Motor neuron (in vitro differentiated cells): ENCODE measurements at regions not wholly inside any gene's neighbourhood (a gene's known extent, or its start where the extent isn't known, plus 50 kb on each side); places are given as distances from the start of the nearest gene placed in this dataset.
A peak's percentile ranks its signal among the peaks of the same experiment; 100 is the strongest.
"Not testable (repeated sequence)": the region's sequence is repeated elsewhere in the genome, so short reads cannot be mapped to it uniquely, and the experiment has no call there.

Experiments used
- ATAC-seq, 8 experiments: fragments of 200-7000 bp; cut with Tn5 transposase; replicated peaks in 6 of 8; 2 replicates each; pipeline ENCODE4 v1.8.0; 2021; ENCODE audit warnings: mild to moderate bottlenecking in 8 of 8, moderate library complexity in 8 of 8
- H3K27ac ChIP-seq, 2 donors: fragments of 250-450 bp; sonication (Bioruptor Pico); 2 replicates each; pipeline ENCODE4 v1.9.0; 2021; ENCODE audit warnings: antibody characterized with exemption in 2 of 2, mild to moderate bottlenecking in 2 of 2, moderate library complexity in 1 of 2
- H3K4me1 ChIP-seq, 2 donors: fragments of 250-450 bp; sonication (Bioruptor Pico); replicated peaks in 1 of 2; 2 replicates each; pipeline ENCODE4 v1.6.1; 2021; ENCODE audit warnings: antibody characterized with exemption in 2 of 2, mild to moderate bottlenecking in 2 of 2, moderate library complexity in 1 of 2
- H3K4me3 ChIP-seq, 5 donors: fragments of 250-450 bp; sonication (Bioruptor Pico); 2 replicates each; pipeline ENCODE4 v1.9.0; 2021; ENCODE audit warnings: antibody characterized with exemption in 5 of 5, mild to moderate bottlenecking in 5 of 5, moderate library complexity in 4 of 5
- WGBS, 10 experiments: fragments of 450-650 bp; shearing (Covaris generic); methylation state at CpG; one replicate each; pipeline ENCODE4 v1.0.0; 2022; 5-methylcytosine and 5-hydroxymethylcytosine counted together
- in situ Hi-C, 9 experiments: fragments of 400-800 bp; cut with MboI; loops; one replicate each; pipeline ENCODE4 v1.15.0; 2021; ENCODE audit warnings: low sequenced_read_pairs in 9 of 9, low pct_unique_long_range_greater_than_20kb in 2 of 9; ENCODE audit not compliant: unreplicated experiment in 9 of 9

DNA sequence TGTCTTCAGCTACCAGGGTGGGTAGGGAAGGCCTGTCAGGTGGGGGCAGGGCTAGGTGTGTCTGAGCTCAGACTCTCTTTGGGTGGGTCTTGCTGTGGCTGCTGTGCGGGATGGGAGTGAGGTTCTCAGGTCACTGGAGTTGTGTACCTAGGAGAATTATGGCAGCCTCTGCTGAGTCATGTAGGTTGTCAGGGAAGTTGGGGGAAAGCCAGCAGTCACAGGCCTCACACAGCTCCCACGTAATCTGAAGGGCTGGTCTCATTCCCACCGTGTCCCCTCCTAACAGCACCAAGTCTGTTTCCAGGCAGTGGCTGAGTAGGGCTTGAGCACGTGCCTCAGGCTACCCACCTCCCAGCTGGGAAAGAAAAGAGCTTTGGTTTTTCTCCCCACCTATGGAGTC, 67.0 kb downstream of the CHCHD4 start:
- peak in 1 of 8 experiments; percentile 49 for ATAC-seq
- H3K27ac ChIP-seq, result no peak overlapping the region
- 20 to 100% (median 80%) methylated on average over 1 to 3 of the region's 4 CpGs; no CpG with 5 or more reads in 4 of the 10 experiments for WGBS, 10 experiments
- in situ Hi-C loops, result no loop called here
- no peaks in the 10 kb centered on the region for H3K4me1 ChIP-seq
- no peak overlapping the region for H3K4me3 ChIP-seq

- Histone ChIP-seq H3K4me3 (no peak overlapping the region), H3K4me1 (no peaks in the 10 kb centered on the region), H3K27ac (no peak overlapping the region)
- no peak for ATAC-seq
- in situ Hi-C loops, result no loop called here
Measured at GRCh38 chr3:14047841-14048240, 76.8 kb downstream of the CHCHD4 start.

- H3K4me1 ChIP-seq, result no peaks in the 10 kb centered on the region
- no peak for ATAC-seq
- WGBS, 10 experiments, result 26 to 83% (median 63%) methylated on average over 1 to 4 of the region's 5 CpGs; no CpG with 5 or more reads in 1 of the 10 experiments
- in situ Hi-C loops, result no loop called here
- H3K4me3 ChIP-seq, result no peak overlapping the region
- H3K27ac ChIP-seq, result no peak overlapping the region
Measured at GRCh38 chr3:14047027-14047426, 77.6 kb downstream of the CHCHD4 start.

- Histone ChIP-seq H3K4me3 (no peak overlapping the region), H3K27ac (no peak overlapping the region), H3K4me1 (no peaks in the 10 kb centered on the region)
- in situ Hi-C loops, result no loop called here
- WGBS, 10 experiments, result 7 to 100% (median 83%) methylated on average over 1 to 3 of the region's 3 CpGs; no CpG with 5 or more reads in 2 of the 10 experiments
- ATAC-seq, result no peak
Measured at GRCh38 chr3:14042680-14043079, 82.0 kb downstream of the CHCHD4 start.

- no peak overlapping the region for H3K27ac ChIP-seq
- H3K4me1 ChIP-seq, result no peaks in the 10 kb centered on the region
- H3K4me3 ChIP-seq, result no peak overlapping the region
- in situ Hi-C loops, result no loop called here
- no peak for ATAC-seq
- WGBS, 10 experiments, result 0 to 71% (median 25%) methylated on average over 1 to 2 of the region's 2 CpGs; no CpG with 5 or more reads in 1 of the 10 experiments
Measured at GRCh38 chr3:14039149-14039548, 85.5 kb downstream of the CHCHD4 start.

GRCh38 chr3:14037211-14037610, 87.5 kb downstream of the CHCHD4 start:
- in situ Hi-C loops, result no loop called here
- Histone ChIP-seq H3K4me3 (no peak overlapping the region), H3K4me1 (no peaks in the 10 kb centered on the region), H3K27ac (no peak overlapping the region)
- 70% methylated on average over 2 of the region's 22 CpGs; no CpG with 5 or more reads in 9 of the 10 experiments for WGBS, 10 experiments
- no peak for ATAC-seq

GRCh38 chr3:14033023-14033422, 91.6 kb downstream of the CHCHD4 start:
- H3K4me1 ChIP-seq, result no peaks in the 10 kb centered on the region
- in situ Hi-C loops, result no loop called here
- no peak for ATAC-seq
- no peak overlapping the region for H3K27ac ChIP-seq
- 0 to 71% (median 50%) methylated on average over 1 of the region's 1 CpG; no CpG with 5 or more reads in 4 of the 10 experiments for WGBS, 10 experiments
- H3K4me3 ChIP-seq, result no peak overlapping the region

DNA sequence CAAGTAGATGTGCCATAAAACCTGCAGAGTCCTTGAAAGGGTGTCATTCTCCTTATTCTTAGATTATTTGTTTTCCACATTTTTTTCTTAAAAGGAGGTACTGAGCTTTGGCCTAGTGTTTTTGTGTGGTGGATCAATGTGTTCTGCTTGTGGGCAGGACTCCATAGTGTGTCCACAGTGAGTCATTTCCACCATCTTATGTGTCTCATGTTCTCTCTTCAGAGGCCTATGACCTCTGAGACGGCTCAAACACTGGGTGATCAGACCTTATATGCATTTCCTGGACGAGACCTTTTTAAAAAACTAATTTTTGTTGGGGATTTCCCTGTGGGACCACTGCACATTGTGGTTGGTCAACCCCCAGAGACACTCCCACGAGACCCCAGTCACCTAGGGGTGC, 93.4 kb downstream of the CHCHD4 start:
- ATAC-seq, result no peak
- H3K4me3 ChIP-seq, result no peak overlapping the region
- H3K27ac ChIP-seq, result no peak overlapping the region
- WGBS, 10 experiments, result 14 to 81% (median 29%) methylated on average over 1 to 3 of the region's 3 CpGs; no CpG with 5 or more reads in 3 of the 10 experiments
- in situ Hi-C loops, result no loop called here
- no peaks in the 10 kb centered on the region for H3K4me1 ChIP-seq

DNA sequence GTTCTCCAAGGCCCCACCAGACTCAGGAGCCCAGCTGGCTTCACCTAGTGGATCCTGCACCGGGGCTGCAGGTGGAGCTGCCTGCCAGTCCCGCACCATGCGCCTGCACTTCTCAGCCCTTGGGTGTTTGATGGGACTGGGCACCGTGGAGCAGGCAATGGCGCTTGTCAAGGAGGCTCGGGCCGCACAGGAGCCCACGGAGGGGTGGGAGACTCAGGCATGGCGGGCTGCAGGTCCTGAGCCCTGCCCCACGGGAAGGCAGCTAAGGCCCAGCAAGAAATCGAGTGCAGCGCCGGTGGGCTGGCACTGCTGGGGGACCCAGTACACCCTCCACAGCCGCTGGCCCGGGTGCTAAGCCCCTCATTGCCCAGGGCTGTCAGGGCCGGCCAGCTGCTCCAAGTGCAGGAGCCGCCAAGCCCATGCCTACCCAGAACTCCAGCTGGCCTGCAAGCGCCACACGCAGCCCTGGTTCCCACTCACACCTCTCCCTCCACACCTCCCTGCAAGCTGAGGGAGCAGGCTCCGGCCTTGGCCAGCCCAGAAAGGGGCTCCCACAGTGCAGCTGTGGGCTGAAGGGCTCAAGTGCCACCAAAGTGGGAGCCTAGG, 95.2 kb downstream of the CHCHD4 start:
- not testable (repeated sequence) for ATAC-seq, H3K4me3 ChIP-seq

DNA sequence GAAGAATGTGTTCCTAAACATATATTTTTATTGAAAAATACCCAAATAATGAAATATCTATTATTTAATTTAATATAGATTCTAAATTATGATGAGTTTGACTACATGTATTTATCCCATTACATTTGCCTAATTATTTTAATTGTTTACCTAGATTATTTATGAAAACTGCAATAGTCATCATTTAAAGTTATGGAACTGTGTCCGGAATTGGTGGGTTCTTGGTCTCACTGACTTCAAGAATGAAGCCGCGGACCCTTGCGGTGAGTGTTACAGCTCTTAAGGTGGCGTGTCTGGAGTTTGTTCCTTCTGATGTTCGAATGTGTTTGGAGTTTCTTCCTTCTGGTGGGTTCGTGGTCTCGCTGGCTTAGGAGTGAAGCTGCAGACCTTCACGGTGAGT, 96.5 kb downstream of the CHCHD4 start:
- in situ Hi-C loops, H3K4me1 ChIP-seq, H3K27ac ChIP-seq, ATAC-seq, H3K4me3 ChIP-seq: not testable (repeated sequence)
- WGBS, 10 experiments, result 0 to 100% (median 83%) methylated on average over 1 to 4 of the region's 9 CpGs; no CpG with 5 or more reads in 5 of the 10 experiments

More for the DNA sequence above, 95.2 kb downstream of the CHCHD4 start:
- in situ Hi-C loops, H3K27ac ChIP-seq, H3K4me1 ChIP-seq: not testable (repeated sequence)
- WGBS, 10 experiments, result 43 to 75% methylated on average over 2 to 4 of the region's 20 CpGs; no CpG with 5 or more reads in 8 of the 10 experiments

- no peak for ATAC-seq
- WGBS, 10 experiments, result 13 to 86% (median 49%) methylated on average over 1 to 4 of the region's 4 CpGs
- Histone ChIP-seq H3K27ac (no peak overlapping the region), H3K4me3 (no peak overlapping the region), H3K4me1 (no peaks in the 10 kb centered on the region)
- in situ Hi-C loops, result no loop called here
Measured at GRCh38 chr3:14019459-14019858, 105.2 kb downstream of the CHCHD4 start.

- Histone ChIP-seq H3K4me1 (no peaks in the 10 kb centered on the region), H3K27ac (no peak overlapping the region), H3K4me3 (no peak overlapping the region)
- WGBS, 10 experiments, result 0 to 93% (median 40%) methylated on average over 1 to 7 of the region's 8 CpGs; no CpG with 5 or more reads in 2 of the 10 experiments
- in situ Hi-C loops, result no loop called here
- ATAC-seq, result peak in 3 of 8 experiments; percentile 78 to 96 (median 83)
Measured at GRCh38 chr3:14016900-14017475, 107.7 kb downstream of the CHCHD4 start.

DNA sequence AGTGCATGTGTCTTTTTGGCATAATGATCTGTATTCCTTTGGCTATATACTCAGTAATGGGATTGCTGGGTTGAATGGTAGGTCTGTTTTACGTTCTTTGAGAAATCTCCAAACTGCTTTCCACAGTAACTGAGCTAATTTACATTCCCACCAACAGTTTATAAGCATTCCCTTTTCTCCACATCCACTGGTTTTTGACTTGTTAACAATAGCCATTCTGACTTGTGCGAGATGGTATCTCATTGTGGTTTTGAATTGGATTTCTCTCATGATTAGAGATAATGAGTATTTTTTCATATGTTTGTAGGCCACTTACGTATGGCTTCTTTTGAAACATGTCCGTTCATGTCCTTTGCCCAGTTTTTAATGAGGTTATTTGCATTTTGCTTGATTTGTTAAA, 117.7 kb downstream of the CHCHD4 start:
- Histone ChIP-seq H3K4me1 (no peaks in the 10 kb centered on the region), H3K4me3 (no peak overlapping the region), H3K27ac (no peak overlapping the region)
- in situ Hi-C loops, result no loop called here
- no peak for ATAC-seq
- WGBS, 10 experiments, result 19 to 95% (median 60%) methylated on average over 2 to 4 of the region's 4 CpGs; no CpG with 5 or more reads in 1 of the 10 experiments

- peak in 1 of 8 experiments; percentile 38 for ATAC-seq
- Histone ChIP-seq H3K4me3 (no peak overlapping the region), H3K4me1 (no peaks in the 10 kb centered on the region), H3K27ac (no peak overlapping the region)
- in situ Hi-C loops, result no loop called here
Measured at GRCh38 chr3:14001136-14001535, 121.3 kb upstream of the WNT7A start.
